ENCODE measurements at regions not wholly inside any gene's neighbourhood (a gene's known extent, or its start where the extent isn't known, plus 50 kb on each side); places are given as distances from the start of the nearest gene placed in this dataset.

DNA sequence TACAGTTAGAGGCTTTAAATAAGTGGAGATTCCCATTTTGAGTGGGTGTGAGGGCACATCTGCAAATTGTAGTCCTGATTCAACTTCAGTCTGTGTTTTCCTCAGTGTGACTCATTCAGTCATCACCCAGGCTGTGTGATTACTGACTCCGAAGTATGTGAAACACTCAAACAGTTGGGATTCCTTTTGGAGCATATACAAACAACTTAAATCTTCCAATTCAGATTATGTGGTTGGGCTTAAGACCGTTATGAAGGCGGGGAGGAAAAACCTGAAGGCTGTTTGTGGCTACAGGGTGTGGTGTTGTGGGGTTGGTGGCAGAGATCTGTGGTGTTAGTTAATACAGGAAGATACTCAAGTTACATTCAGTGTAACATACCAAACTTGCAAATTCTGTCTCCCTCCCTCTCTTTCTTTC, 259.7 kb upstream of the FERD3L start:
- no peak for DNase-seq (ENCODE audit: extremely low read depth, insufficient read length)
- H3K4me3 ChIP-seq (replicated peaks; ENCODE audit: low read depth, low read length) = no peak overlapping the region
- TF ChIP-seq, protein P1, sequence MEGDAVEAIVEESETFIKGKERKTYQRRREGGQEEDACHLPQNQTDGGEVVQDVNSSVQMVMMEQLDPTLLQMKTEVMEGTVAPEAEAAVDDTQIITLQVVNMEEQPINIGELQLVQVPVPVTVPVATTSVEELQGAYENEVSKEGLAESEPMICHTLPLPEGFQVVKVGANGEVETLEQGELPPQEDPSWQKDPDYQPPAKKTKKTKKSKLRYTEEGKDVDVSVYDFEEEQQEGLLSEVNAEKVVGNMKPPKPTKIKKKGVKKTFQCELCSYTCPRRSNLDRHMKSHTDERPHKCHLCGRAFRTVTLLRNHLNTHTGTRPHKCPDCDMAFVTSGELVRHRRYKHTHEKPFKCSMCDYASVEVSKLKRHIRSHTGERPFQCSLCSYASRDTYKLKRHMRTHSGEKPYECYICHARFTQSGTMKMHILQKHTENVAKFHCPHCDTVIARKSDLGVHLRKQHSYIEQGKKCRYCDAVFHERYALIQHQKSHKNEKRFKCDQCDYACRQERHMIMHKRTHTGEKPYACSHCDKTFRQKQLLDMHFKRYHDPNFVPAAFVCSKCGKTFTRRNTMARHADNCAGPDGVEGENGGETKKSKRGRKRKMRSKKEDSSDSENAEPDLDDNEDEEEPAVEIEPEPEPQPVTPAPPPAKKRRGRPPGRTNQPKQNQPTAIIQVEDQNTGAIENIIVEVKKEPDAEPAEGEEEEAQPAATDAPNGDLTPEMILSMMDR (IDR thresholded peaks at IDR 0.05; ENCODE audit: insufficient read depth, low read length, poor library complexity, severe bottlenecking) = no peak

DNA sequence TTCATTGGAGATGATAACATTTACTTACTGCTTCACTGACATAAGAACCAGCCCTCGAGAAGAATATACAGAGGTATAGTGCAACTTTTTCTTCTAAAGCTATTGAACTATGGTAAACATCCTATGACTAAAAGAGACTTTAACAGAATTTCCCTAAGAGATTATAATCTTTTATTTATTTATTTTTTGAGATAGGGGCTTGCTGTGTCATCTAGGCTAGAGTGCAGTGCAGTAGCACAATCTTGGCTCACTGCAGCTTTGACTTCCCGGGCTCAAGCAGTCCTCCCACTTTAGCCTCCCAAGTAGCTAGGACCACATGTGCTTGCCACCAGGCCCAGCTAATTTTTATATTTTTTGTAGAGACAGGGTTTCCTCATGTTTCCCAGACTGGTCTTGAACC, 258.5 kb upstream of the FERD3L start:
- Histone ChIP-seq H3K27me3 (replicated peaks; ENCODE audit: control insufficient read depth, insufficient read depth, low read length) (no peaks in the 10 kb centered on the region), H3K36me3 (ENCODE audit: control insufficient read depth, insufficient read depth, low read length) (no peaks in the 10 kb centered on the region), H3K4me3 (replicated peaks; ENCODE audit: low read depth, low read length) (no peak overlapping the region)
- no peak for DNase-seq (ENCODE audit: extremely low read depth, insufficient read length)
- TF ChIP-seq, protein P1 (IDR thresholded peaks at IDR 0.05; ENCODE audit: insufficient read depth, low read length, poor library complexity, severe bottlenecking) = no peak

More for the DNA sequence above, 259.7 kb upstream of the FERD3L start:
- Histone ChIP-seq H3K36me3 (ENCODE audit: control insufficient read depth, insufficient read depth, low read length) (no peaks in the 10 kb centered on the region), H3K27me3 (replicated peaks; ENCODE audit: control insufficient read depth, insufficient read depth, low read length) (no peaks in the 10 kb centered on the region)

DNA sequence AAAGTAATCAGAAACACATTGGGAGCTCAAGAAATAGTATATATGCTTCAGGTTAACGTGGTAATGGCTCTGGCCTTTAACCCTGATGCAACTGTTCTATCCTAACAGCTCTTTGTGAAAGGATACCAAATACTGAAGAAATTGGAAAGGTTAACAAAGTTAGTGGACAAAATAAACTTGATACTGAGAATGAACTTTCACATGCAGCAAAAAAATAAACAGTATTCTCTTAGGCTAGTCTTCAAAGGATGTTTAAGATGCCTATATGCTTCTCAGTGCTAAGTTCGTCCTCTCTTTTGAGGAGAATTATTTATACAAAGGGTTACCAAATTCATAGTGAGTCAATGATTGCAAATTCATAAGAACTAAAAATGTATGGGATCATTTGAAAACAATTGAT, 256.2 kb upstream of the FERD3L start:
- H3K36me3 ChIP-seq (ENCODE audit: control insufficient read depth, insufficient read depth, low read length) = no peaks in the 10 kb centered on the region
- no peak for DNase-seq (ENCODE audit: extremely low read depth, insufficient read length)
- H3K4me3 ChIP-seq (replicated peaks; ENCODE audit: low read depth, low read length) = no peak overlapping the region
- TF ChIP-seq, protein P1 (IDR thresholded peaks at IDR 0.05; ENCODE audit: insufficient read depth, low read length, poor library complexity, severe bottlenecking) = no peak
- H3K27me3 ChIP-seq (replicated peaks; ENCODE audit: control insufficient read depth, insufficient read depth, low read length) = no peaks in the 10 kb centered on the region

DNA sequence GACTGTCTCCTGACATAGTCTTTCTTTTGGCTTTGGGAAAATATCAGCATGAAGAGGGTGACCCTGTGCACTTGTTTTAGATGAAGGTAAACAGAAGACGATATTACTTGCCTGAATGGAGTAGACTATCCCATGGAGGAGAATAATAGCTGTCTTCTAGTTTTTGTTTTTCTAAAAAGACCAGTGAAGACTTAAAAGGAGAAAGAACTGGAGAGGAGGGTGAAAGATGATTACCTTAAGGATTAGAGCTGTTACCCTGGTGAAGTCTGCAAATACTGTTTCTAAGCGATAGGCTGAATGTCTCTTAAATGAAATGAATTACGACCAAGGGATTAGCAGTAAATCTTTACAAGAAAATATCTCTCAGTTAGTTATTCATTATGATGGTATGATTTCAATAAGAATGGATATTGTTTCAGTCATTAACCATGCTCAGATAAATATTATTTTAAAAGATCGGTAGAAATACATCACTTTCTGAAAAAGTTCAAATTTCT, 255.6 kb upstream of the FERD3L start:
- H3K27me3 ChIP-seq (replicated peaks; ENCODE audit: control insufficient read depth, insufficient read depth, low read length) = no peaks in the 10 kb centered on the region
- no peaks in the 10 kb centered on the region for H3K36me3 ChIP-seq (ENCODE audit: control insufficient read depth, insufficient read depth, low read length)
- TF ChIP-seq, protein P1 (IDR thresholded peaks at IDR 0.05; ENCODE audit: insufficient read depth, low read length, poor library complexity, severe bottlenecking) = no peak

DNA sequence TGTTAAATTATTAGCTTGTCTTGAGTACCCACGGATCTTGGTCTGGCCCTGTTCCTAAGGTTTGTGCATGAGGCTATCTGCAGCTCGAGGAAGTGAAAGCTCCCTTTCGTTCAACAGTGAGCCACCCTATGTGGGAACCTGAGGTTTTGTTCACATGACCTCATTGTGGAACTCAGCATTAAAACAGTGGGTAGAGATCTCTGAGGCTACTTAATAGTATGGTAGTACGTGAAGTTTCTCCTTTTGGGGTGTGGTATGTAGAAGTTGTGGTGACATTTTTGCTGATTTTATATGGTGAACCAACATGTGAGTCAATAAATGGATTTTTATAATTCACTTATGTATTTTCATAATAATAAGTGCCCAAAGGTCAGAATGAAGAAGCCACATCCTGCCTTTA, 252.7 kb upstream of the FERD3L start:
- TF ChIP-seq, protein P1 (IDR thresholded peaks at IDR 0.05; ENCODE audit: insufficient read depth, low read length, poor library complexity, severe bottlenecking) = no peak
- Histone ChIP-seq H3K36me3 (ENCODE audit: control insufficient read depth, insufficient read depth, low read length) (no peaks in the 10 kb centered on the region), H3K27me3 (replicated peaks; ENCODE audit: control insufficient read depth, insufficient read depth, low read length) (no peaks in the 10 kb centered on the region), H3K4me3 (replicated peaks; ENCODE audit: low read depth, low read length) (no peak overlapping the region)
- DNase-seq (ENCODE audit: extremely low read depth, insufficient read length) = no peak

More for the DNA sequence above, 255.6 kb upstream of the FERD3L start:
- H3K4me3 ChIP-seq (replicated peaks; ENCODE audit: low read depth, low read length) = no peak overlapping the region
- DNase-seq (ENCODE audit: extremely low read depth, insufficient read length) = no peak

DNA sequence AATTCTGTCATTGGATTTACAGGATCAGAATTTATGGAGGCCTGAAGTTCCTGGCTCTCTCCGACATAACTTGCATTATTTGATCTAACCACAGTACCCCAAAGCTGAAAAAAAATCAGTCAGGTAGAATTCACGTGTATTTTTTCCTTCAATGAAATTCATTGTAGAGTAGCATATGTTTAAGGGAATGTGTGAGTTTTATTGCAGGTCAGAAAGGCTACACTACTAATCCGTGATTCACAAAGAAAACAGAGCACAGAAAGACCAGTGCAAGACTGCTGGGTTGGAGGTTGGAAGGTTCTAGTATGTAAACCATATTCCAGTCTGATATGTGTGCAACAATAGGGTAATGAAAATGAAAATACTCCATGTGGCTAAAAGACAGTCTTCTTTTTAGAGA, 247.0 kb upstream of the FERD3L start:
- TF ChIP-seq, protein P1 (IDR thresholded peaks at IDR 0.05; ENCODE audit: insufficient read depth, low read length, poor library complexity, severe bottlenecking) = no peak
- H3K36me3 ChIP-seq (ENCODE audit: control insufficient read depth, insufficient read depth, low read length) = no peaks in the 10 kb centered on the region
- no peaks in the 10 kb centered on the region for H3K27me3 ChIP-seq (replicated peaks; ENCODE audit: control insufficient read depth, insufficient read depth, low read length)
- DNase-seq (ENCODE audit: extremely low read depth, insufficient read length) = no peak
- no peak overlapping the region for H3K4me3 ChIP-seq (replicated peaks; ENCODE audit: low read depth, low read length)

All from GM06990 (cell line).